Tibial nerve (tissue), 4 donors: ENCODE measurements at regions not wholly inside any gene's neighbourhood (a gene's known extent, or its start where the extent isn't known, plus 50 kb on each side); places are given as distances from the start of the nearest gene placed in this dataset.

Experiments used
- DNase-seq, 2 donors: peaks; one replicate each; pipeline ENCODE4 v3.0.0-alpha.2; 2019; ENCODE audit warnings: low spot score in 2 of 2
- H3K27ac ChIP-seq, 4 donors: fragments of 200-600 bp; sonication (generic) in 3 of 4; one replicate each; pipeline ENCODE4 v1.5.1; 2017 to 2019; ENCODE audit warnings: mild to moderate bottlenecking in 1 of 4
- H3K27me3 ChIP-seq, 2 donors: fragments of 200-600 bp; sonication (generic) in 1 of 2; one replicate each; pipeline versions ENCODE4 v1.5.1 to v1.6.0; 2017 to 2019
- H3K36me3 ChIP-seq, 3 donors: fragments of 200-600 bp; sonication (generic); one replicate each; pipeline ENCODE4 v1.5.1; 2018 to 2019
- H3K4me1 ChIP-seq, 4 donors: fragments of 200-600 bp; sonication (generic) in 3 of 4; one replicate each; pipeline ENCODE4 v1.5.1; 2017 to 2019
- H3K4me3 ChIP-seq, 4 donors: fragments of 200-600 bp; sonication (generic) in 3 of 4; one replicate each; pipeline ENCODE4 v1.5.1; 2017 to 2019; ENCODE audit warnings: mild to moderate bottlenecking in 1 of 4, moderate library complexity in 1 of 4
- H3K9me3 ChIP-seq, 4 donors: fragments of 200-600 bp; sonication (generic) in 3 of 4; one replicate each; pipeline ENCODE4 v1.5.1; 2017 to 2019
- CTCF ChIP-seq, 5 experiments: fragments of 200-600 bp in 3 of 5; fragments of 450-650 bp in 2 of 5; sonication (generic) in 3 of 5; IDR thresholded peaks; one replicate each; pipeline ENCODE4 v1.5.1; 2016 to 2019; ENCODE audit warnings: antibody characterized with exemption in 5 of 5, mild to moderate bottlenecking in 3 of 5, moderate library complexity in 2 of 5
- EP300 ChIP-seq, 2 donors: sonication (generic); formaldehyde crosslinking; IDR thresholded peaks; one replicate each; pipeline ENCODE4 v1.6.1; 2017; ENCODE audit warnings: antibody characterized with exemption in 2 of 2, mild to moderate bottlenecking in 1 of 2
- POLR2A ChIP-seq, 2 donors: fragments of 450-650 bp; IDR thresholded peaks; one replicate each; pipeline ENCODE4 v1.6.1; 2017; ENCODE audit warnings: antibody characterized with exemption in 2 of 2, mild to moderate bottlenecking in 2 of 2, moderate library complexity in 2 of 2
- WGBS, 2 donors: methylation state at CpG; one replicate each; pipeline ENCODE4 v1.1.5; 2018; 5-methylcytosine and 5-hydroxymethylcytosine counted together

GRCh38 chr20:22716821-22717351, 132.5 kb upstream of the FOXA2 start:
- DNase-seq = no peak

GRCh38 chr20:22717466-22717865, 133.1 kb upstream of the FOXA2 start:
- Histone ChIP-seq H3K4me3 (no peak overlapping the region), H3K9me3 (peaks cover 0 to 5% (median 0%) of the 10 kb centered on the region in 4 donors), H3K36me3 (no peaks in the 10 kb centered on the region), H3K27me3 (no peaks in the 10 kb centered on the region), H3K4me1 (peaks cover 0 to 5% (median 0%) of the 10 kb centered on the region in 4 donors), H3K27ac (no peak overlapping the region)
- DNase-seq = no peak
- TF ChIP-seq EP300 (IDR thresholded peaks at IDR 0.05) = no peak
- TF ChIP-seq CTCF (IDR thresholded peaks at IDR 0.05) = no peak
- TF ChIP-seq POLR2A (IDR thresholded peaks at IDR 0.05) = no peak
- WGBS, 2 donors = 46 to 57% methylated on average over 4 of the region's 4 CpGs

More at GRCh38 chr20:22716821-22717351, 132.5 kb upstream of the FOXA2 start:
- Histone ChIP-seq H3K27ac (peak overlapping the region in 1 of 4 donors; percentile 19), H3K4me3 (no peak overlapping the region), H3K27me3 (no peaks in the 10 kb centered on the region), H3K36me3 (no peaks in the 10 kb centered on the region), H3K4me1 (peaks cover 0 to 5% (median 0%) of the 10 kb centered on the region in 4 donors), H3K9me3 (peaks cover 0 to 5% (median 0%) of the 10 kb centered on the region in 4 donors)
- TF ChIP-seq EP300 (IDR thresholded peaks at IDR 0.05) (no peak), CTCF (IDR thresholded peaks at IDR 0.05) (no peak), POLR2A (IDR thresholded peaks at IDR 0.05) (no peak)
- WGBS, 2 donors = 41 to 42% methylated on average over 5 of the region's 5 CpGs

DNA sequence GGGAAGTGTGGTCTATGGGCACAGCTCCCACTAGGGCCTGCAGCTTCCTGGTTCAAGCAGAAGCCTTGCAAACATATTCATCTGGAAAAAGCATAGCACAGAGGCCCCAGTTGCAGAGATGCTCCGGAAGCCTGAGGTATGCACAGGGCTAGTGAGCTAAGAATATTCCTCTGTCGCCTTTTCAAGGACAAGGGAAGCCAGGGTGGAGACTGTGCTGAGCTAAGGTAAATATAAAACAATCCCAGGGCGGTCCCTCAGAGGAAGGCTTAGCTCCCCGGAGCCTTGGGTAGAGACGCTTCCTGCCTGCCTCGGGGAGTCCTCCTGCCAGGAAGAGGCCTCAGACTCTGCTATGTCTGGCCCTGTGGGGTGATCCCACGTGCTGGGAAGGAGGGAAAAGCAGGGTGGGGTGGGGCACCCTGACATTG, 134.8 kb upstream of the FOXA2 start:
- no peaks in the 10 kb centered on the region for H3K36me3 ChIP-seq
- H3K9me3 ChIP-seq = no peaks in the 10 kb centered on the region
- H3K4me1 ChIP-seq = peaks cover 0 to 5% (median 0%) of the 10 kb centered on the region in 4 donors
- TF ChIP-seq POLR2A (IDR thresholded peaks at IDR 0.05) (no peak), CTCF (IDR thresholded peaks at IDR 0.05) (no peak), EP300 (IDR thresholded peaks at IDR 0.05) (no peak)
- no peak for DNase-seq
- H3K27me3 ChIP-seq = no peaks in the 10 kb centered on the region
- H3K4me3 ChIP-seq = no peak overlapping the region
- 29 to 39% methylated on average over 7 of the region's 7 CpGs for WGBS, 2 donors
- no peak overlapping the region for H3K27ac ChIP-seq

GRCh38 chr20:22720206-22720605, 135.8 kb upstream of the FOXA2 start:
- H3K27me3 ChIP-seq = no peaks in the 10 kb centered on the region
- no peak for TF ChIP-seq EP300 (IDR thresholded peaks at IDR 0.05)
- TF ChIP-seq CTCF (IDR thresholded peaks at IDR 0.05) = no peak
- no peak for TF ChIP-seq POLR2A (IDR thresholded peaks at IDR 0.05)
- H3K4me1 ChIP-seq = peaks cover 0 to 5% (median 0%) of the 10 kb centered on the region in 4 donors
- H3K27ac ChIP-seq = no peak overlapping the region
- H3K36me3 ChIP-seq = no peaks in the 10 kb centered on the region
- WGBS, 2 donors = 88 to 90% methylated on average over 2 of the region's 2 CpGs
- H3K9me3 ChIP-seq = no peaks in the 10 kb centered on the region
- DNase-seq = no peak
- H3K4me3 ChIP-seq = no peak overlapping the region

DNA sequence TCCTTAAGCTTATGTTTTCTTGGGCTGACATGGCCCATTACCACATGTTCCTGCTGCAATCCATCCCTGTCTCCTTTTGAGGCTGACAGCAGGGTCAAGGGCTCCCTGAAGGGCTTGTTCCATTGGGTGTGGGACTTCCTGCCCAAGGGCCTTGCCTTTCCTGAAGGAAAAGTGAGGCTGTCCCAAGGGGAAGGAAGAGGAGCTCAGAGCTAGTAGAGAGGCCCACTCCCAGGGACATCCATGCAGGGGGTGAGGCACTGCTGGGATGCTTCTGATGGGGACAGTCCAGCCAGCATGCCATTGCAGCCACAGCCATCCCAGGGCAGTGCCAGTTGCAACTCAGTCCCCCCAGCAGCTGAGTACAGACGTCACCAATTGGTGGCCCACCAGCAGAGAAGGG, 138.4 kb upstream of the FOXA2 start:
- Histone ChIP-seq H3K27me3 (no peaks in the 10 kb centered on the region), H3K27ac (no peak overlapping the region), H3K36me3 (no peaks in the 10 kb centered on the region), H3K4me3 (no peak overlapping the region), H3K9me3 (no peaks in the 10 kb centered on the region), H3K4me1 (peaks cover 0 to 5% (median 0%) of the 10 kb centered on the region in 4 donors)
- TF ChIP-seq POLR2A (IDR thresholded peaks at IDR 0.05) = no peak
- no peak for TF ChIP-seq EP300 (IDR thresholded peaks at IDR 0.05)
- TF ChIP-seq CTCF (IDR thresholded peaks at IDR 0.05) = no peak
- DNase-seq = no peak
- WGBS, 2 donors = 60 to 90% methylated on average over 1 of the region's 1 CpG
